GM12864 (cell line): ENCODE measurements at regions not wholly inside any gene's neighbourhood (a gene's known extent, or its start where the extent isn't known, plus 50 kb on each side); places are given as distances from the start of the nearest gene placed in this dataset.

ENCODE experiments used
- DNase-seq: peaks from one replicate; pipeline ENCODE4 v3.0.0-alpha.2; 2011; ENCODE audit warnings: low read depth
- H3K4me3 ChIP-seq: 2 replicates; pipeline ENCODE4 v1.5.1; 2011; ENCODE audit warnings: mild to moderate bottlenecking, low read depth, low read length, control low read depth
- CTCF ChIP-seq: IDR thresholded peaks from 2 replicates; pipeline ENCODE4 v1.5.1; 2011; ENCODE audit warnings: low read depth, mild to moderate bottlenecking, moderate library complexity, low read length, control low read depth, inconsistent platforms; ENCODE audit errors: missing control alignments

GRCh38 chr5:92371889-92372235, 988.7 kb upstream of the ARRDC3 start:
- DNase-seq = no peak
- TF ChIP-seq CTCF = no peak
- H3K4me3 ChIP-seq = no peak overlapping the region

DNA sequence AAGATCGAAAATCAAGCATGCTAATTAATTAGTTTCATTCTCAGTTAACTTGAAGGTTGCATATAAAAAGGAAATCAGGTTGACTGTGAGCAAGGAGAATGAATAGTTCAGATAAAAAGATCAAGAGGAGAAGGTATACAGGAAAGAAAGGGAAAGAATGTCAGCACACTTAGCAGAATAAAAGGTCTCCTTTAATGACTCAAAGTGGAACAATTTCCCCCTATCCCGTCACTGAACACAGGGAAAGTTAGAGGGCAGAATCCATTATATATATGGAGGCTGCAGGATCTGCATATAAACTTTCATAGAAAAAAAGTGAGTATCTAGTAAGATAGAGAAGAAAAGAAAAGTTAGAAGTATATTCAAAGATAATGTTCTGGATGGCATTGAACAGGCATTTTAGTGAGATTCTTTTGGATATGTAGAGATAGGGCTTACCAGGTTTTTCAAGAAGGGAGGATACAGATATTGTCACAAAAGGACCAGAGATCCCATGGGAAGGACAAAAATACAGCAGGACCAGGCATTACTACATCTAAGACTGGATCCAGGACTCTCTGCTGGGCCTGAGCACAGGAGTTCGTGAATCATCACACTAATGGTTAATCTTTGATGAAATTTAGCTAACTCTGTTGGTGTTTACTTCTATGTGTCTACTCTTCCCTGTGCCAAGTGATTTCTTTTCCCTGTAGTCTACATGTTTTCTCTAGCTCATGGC, 988.2 kb upstream of the ARRDC3 start:
- H3K4me3 ChIP-seq = no peak overlapping the region
- no peak for DNase-seq
- TF ChIP-seq CTCF = no peak

GRCh38 chr5:92370032-92370431, 986.9 kb upstream of the ARRDC3 start:
- no peak for TF ChIP-seq CTCF
- no peak overlapping the region for H3K4me3 ChIP-seq

GRCh38 chr5:92369587-92369986, 986.5 kb upstream of the ARRDC3 start:
- no peak for DNase-seq
- H3K4me3 ChIP-seq = no peak overlapping the region
- TF ChIP-seq CTCF = no peak

More at GRCh38 chr5:92370032-92370431, 986.9 kb upstream of the ARRDC3 start:
- no peak for DNase-seq

- no peak for TF ChIP-seq CTCF
- DNase-seq = no peak
These were observed 982.0 kb upstream of the ARRDC3 start for GRCh38 chr5:92364986-92365550.

DNA sequence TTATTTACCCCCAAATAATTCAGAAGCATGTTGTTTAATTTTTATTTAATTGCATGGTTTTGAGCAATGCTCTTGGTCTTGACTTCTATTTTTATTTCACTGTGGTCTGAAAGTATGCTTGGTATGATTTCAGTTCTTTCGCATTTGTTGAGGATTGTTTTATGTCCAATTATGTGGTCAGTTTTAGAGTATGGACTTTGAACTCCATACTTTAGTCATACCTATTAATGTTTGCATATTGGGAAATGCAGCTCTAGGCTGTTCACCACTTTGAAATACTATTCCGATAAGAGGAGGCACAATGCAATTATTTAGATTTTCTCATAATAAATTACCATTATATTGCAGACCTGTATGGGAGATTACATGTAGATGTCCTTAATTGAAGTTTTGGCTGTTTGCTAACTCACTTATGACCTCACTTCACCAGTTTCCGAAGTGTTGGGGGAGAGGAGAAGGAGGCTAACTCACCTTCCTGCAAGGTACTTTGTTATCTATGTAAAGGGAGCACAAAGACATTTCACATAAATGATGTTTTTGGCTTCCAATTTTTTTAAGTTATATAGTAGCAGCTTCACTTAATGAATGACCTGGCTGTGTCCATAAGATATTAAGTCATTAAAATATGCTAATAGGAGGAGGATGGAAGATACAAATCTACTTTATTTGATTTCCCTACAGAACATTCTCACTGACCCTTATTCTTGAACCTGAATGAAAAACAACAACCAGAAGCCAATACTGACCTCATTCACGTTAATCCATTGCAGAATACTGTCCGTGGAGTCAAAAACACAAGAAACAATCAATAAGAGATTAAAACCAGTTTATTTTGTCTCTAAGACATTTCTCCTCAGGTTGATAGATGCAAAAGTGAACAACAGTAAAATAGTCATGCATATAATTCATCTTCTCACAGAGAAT, 970.3 kb upstream of the ARRDC3 start:
- no peak overlapping the region for H3K4me3 ChIP-seq
- DNase-seq = no peak
- no peak for TF ChIP-seq CTCF

More at GRCh38 chr5:92364986-92365550, 982.0 kb upstream of the ARRDC3 start:
- no peak overlapping the region for H3K4me3 ChIP-seq
